HG02678 (cell line): ENCODE measurements at regions not wholly inside any gene's neighbourhood (a gene's known extent, or its start where the extent isn't known, plus 50 kb on each side); places are given as distances from the start of the nearest gene placed in this dataset.
"Not testable (repeated sequence)": the region's sequence is repeated elsewhere in the genome, so short reads cannot be mapped to it uniquely, and the experiment has no call there.

Source experiments
- ATAC-seq: cut with Tn5 transposase; IDR thresholded peaks from one replicate; pipeline ENCODE4 v1.9.1; 2021; ENCODE audit warnings: mild to moderate bottlenecking, moderate library complexity; ENCODE audit not compliant: unreplicated experiment

DNA sequence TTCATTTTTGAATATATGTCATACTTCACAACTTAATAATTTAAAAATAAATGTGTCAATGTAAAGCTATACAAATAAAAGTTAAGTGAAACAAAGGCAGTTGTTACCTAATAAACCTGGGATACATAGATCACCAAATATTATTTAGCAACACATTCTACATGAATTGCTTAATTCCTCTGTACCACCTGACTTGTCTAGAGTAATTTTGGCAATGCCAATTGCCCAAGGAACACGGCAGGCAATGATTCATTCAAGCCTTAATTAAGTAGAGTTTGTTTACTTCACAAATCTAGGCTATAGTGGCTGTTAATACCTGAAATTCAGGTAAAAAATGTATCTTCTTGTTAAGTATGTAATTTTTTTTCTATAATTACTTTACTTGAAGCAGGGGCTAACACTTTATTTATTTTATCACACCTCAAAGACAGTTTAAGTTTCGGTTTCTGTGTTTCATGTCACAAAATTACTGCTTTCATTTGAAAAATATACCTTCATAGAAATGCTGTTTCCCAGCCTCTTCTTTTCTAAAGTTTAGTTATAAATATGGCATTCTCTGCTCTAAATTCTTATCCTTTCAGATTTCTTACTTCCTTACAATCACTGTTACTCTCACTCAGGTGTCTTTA, 705.7 kb downstream of the SLITRK5 start:
- ATAC-seq: no peak

DNA sequence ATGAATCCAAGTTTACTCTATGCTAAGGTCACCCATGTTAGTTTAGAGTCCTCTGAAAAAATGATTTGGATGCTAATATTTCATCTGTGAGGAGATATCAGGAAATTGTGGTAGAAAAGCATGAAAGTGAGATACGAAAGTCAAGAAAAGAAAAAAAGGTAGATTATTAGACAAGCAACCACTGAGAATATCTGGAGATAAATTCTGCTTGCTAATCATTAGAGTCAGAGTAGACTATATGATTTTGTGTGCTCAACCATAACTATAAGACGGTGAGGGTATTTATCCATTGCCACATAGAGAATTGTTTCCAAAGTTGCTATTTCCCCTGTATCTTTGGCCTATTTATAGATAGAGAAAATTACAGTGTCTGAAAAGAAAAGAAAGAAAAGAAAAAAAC, 706.7 kb downstream of the SLITRK5 start:
- no peak for ATAC-seq

- ATAC-seq: no peak
Measured at GRCh38 chr13:88384542-88384941, 713.4 kb downstream of the SLITRK5 start.

DNA sequence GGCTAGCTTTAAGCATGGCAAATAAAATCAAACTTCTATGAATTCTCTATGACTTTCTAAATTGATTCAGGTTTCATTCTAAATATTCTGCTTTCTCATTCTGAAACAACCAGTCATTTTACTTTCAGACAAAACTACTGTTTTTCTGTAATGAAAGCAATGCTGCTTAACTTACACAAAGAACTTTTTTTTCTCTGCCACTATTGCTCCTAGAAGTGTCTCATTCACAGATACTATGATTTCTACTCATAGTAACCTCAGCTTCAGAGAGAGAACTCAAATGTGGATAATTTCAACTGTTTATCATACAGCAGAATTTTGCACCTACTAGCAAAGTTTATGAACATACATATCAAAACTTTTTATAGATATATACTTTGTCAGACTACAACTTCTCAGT, 724.6 kb downstream of the SLITRK5 start:
- no peak for ATAC-seq

DNA sequence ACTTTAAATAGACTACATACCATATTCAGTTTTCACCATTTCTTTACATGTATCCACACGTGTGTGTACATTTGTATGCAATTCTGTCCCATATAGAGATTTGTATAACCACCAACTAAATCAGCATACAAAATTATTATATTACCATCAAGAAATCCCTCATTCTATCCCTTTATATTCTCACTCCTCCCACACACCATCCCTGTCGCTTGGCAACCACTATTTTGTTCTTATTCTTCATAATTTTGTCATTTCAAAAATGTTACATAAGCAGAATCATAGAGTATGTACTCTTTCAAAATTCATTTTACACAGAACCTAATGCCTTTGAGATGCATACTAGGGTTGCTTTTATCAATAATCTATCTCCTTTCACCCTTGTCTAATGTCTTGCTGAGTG, 740.5 kb downstream of the SLITRK5 start:
- no peak for ATAC-seq

- ATAC-seq: no peak
Measured at GRCh38 chr13:88417801-88418200, 746.6 kb downstream of the SLITRK5 start.

DNA sequence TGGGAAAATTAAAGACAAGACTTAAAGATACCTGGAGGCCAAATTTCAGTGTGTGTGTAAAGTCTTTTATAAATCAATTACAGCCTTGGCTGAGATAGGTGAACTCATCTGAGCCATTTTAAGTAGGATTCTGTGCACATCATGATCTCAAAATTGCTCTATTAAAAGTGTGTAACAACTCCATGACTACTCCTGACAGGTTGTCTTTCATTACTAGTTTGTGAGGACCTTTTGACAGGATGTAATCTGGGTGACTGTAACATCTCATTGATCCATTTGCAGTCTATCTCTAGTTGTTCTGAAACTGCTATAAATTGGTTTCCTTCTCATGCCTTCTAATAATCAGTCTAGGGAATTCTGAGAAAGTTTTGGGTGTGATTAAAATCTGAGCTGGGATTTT, 753.3 kb downstream of the SLITRK5 start:
- ATAC-seq: no peak

DNA sequence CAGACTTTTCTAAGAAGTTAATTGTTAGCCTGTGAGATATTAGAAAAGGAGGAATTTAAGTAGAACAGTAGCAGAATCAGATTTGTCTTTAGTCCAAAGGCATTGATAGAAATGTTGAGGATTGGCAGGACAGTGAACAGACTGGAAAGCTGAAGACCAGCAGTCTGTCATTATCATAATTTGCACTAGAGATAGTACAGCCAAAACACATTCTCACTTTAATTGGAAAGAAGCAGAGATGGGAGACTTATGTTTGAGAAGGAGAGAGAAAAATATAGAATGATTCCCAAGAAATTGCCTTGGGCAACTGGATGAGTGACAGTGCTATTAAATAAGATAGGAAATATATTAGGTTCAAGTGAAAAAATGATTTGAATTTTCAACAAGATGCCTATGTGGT, 755.5 kb downstream of the SLITRK5 start:
- ATAC-seq: no peak

DNA sequence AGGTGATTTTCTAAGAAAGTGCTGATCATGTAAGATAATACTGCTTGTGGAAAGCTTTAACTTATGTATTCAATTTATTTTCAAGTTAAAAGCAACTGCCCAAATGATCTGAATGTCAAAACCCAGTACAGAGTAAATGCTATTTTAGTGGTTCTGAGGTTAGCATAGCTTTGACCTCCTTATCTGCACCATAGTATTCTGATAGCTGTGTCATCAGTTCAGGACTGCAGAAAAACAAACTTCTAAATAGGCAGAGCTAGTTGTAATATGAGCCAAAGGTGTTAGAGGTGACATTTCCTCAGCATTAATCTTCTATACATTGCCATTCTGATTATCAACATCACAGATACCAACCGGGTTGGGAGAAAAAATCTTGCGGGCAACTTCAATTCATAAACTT, 758.7 kb downstream of the SLITRK5 start:
- ATAC-seq: no peak

GRCh38 chr13:88434953-88435352, 763.8 kb downstream of the SLITRK5 start:
- ATAC-seq: no peak

- no peak for ATAC-seq
Measured at GRCh38 chr13:88436974-88437373, 765.8 kb downstream of the SLITRK5 start.

GRCh38 chr13:88450515-88450914, 779.3 kb downstream of the SLITRK5 start:
- ATAC-seq: no peak

- ATAC-seq: no peak
Measured at GRCh38 chr13:88456151-88456550, 785.0 kb downstream of the SLITRK5 start.

DNA sequence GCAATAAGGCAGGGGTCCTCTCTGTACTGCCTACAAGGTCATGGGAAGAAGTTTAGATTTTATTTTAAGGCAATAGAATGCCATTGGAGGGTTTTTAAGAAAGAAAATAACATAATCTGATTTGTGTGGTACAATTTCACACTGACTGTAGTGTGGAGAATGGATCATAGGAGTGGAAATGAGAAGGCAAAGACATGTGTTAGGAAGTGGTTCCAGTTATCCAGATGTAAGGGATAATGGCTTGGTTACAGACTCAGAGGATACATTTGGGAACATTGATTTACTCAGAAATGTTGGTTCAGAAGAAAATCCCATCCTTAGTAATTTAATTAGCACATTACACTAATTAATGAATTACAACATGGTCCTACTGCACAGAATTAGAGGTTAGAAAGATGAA, 788.2 kb downstream of the SLITRK5 start:
- no peak for ATAC-seq

DNA sequence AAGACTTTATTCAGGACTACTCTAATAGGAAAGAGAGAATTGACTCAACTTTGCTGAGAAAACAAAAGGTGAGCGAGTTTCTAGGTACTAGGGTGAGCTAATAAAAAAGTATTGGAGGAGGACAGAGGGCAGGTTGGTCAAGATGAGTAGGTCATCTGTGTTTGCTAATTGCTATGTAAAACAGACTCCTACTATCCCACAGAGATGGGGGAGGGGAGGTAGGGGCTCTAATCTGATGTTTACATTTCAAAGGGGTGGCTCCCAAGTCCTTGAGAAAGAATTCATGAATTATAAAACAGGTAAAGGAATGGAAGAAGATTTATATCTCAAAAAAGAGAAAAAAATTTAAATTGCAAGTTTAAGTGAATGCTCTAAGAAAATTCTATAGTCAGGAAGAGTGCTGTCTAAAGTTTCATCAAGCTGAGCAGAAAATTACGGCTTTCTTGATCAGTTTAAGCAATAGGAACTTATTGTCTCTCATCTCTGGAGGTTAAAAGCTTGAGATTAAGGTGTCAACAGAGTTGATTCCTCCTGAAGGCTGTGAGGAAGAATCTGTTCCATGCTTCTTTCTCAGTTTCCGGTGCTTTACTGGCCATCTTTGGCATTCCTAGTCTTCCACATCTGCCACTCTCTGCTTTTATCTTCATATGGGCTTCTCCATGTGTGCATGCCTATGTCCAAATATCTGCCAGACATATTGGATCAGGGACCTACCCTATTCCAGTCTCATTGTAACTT, 790.3 kb downstream of the SLITRK5 start:
- no peak for ATAC-seq

GRCh38 chr13:88464851-88465250, 793.7 kb downstream of the SLITRK5 start:
- no peak for ATAC-seq

- no peak for ATAC-seq
Measured at GRCh38 chr13:88472316-88472715, 801.1 kb downstream of the SLITRK5 start.

- ATAC-seq: no peak
Measured at GRCh38 chr13:88483202-88483601, 812.0 kb downstream of the SLITRK5 start.

DNA sequence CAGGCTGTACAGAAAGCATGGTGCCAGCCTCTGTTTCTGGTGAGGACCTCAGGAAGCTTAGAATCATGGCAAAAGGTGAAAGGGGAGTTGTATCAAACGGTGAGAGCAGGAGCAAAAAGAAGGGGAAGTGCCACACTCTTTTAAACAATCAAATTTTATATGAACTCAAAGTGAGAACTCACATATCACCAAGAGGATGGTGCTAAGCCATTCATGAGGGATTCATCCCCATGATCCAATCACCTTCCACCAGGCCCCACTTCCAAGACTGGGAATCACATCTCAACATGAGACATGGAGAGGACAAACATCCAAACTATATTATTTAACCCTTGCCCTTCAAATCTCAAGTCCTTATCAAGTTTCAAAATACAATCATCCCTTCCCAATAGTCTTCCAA, 836.7 kb downstream of the SLITRK5 start:
- ATAC-seq: no peak

- ATAC-seq: not testable (repeated sequence)
Measured at GRCh38 chr13:88512993-88513392, 841.8 kb downstream of the SLITRK5 start.

- no peak for ATAC-seq
Measured at GRCh38 chr13:88526186-88526852, 855.1 kb downstream of the SLITRK5 start.

GRCh38 chr13:88526853-88527215, 855.7 kb downstream of the SLITRK5 start:
- ATAC-seq: no peak
